ENCODE measurements at regions not wholly inside any gene's neighbourhood (a gene's known extent, or its start where the extent isn't known, plus 50 kb on each side); places are given as distances from the start of the nearest gene placed in this dataset.

DNA sequence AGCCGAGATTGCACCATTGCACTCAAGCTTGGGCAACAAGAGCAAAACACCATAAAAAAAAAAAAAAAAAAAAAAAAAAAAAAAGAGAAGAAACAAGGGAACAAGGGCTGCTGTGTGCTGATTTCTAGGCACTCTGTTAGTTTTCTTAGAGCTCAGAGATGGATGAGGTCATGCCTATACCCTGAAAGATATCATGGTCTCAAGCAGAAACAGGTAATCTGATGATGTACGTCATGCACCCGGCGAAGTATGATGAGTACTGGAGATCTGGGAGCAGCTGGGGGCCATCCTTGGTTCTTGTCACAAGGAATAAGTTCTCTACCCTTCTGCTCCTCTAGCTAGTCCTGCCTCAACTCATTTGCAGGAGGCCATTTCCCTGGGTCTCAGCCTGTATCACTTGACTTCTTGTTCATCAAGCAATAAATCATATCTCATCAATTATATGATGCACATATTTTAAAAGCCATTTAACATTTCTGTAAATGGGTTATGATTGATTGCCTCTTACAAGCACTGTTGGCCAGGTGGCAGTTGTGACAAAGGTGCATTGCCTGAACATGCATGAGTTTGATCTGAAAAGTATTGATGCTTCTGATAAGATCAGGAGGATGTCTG lies 517.2 kb downstream of the DHX35 start:
- no peak for TF ChIP-seq CTCF (conservative IDR thresholded peaks at IDR 0.05)
- no peak overlapping the region for H3K27ac ChIP-seq

DNA sequence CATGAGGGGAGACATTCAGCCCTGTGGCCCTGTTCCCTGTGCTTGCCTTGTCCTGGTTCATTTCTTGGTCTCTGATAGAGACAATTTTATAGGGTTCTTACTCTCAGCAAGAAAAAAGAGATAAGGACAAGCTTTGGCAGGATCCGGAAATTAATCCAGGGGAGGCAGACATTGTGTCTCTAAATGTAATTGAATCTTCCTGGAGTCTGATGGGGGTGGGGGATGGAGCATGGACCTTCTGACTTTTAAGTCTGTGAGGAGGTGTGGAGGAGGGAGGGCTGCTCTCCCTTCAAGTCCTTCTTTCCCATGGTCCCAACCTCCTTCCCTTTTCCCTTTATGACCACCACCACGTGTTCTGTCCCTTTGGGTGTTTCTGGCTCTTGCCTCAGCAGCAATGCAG lies 512.7 kb downstream of the DHX35 start:
- H3K27ac ChIP-seq: peak overlapping the region; percentile 0; the same call in 1 of the 2 replicates
- no peak for TF ChIP-seq CTCF (conservative IDR thresholded peaks at IDR 0.05)

DNA sequence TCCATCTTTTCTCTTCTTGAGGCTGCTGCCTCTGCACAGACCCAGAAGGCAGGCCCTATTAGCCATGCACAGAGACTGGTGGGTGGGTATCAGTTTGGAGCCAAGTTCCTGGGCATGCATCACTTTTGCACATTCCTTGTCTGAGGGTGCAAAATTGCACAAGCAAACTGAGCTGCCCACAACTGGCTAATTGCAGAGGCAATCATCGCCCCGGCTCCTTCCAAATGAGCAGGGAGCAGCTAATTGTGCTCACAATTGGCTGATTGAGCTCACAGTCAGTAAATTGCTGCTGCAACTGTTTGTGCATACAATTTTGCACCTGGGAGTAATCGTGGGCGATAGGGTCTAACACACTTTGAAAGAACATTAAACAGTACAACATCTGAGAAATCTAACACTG lies 511.4 kb downstream of the DHX35 start:
- no peak overlapping the region; the same call in 1 of the 2 replicates for H3K27ac ChIP-seq
- TF ChIP-seq CTCF (conservative IDR thresholded peaks at IDR 0.05): no peak

DNA sequence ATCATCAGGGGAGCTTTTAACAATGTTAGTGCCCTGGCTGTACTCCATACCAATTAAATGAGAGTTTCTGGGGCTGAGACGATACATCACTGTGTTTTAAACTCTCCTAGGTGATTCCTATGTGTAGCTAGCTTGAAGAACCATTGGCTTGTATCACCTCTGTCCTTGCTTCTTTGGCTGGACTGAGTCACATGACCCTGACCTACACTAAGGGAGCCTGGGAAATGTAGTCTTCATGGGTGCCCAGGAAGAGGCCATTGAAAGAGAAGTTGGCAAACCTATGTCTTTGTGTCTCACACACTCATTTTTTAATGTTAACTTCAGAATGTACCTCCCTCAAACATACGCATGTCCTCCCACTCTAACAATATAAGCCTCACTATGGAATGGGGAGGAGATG lies 506.6 kb downstream of the DHX35 start:
- no peak for TF ChIP-seq CTCF (conservative IDR thresholded peaks at IDR 0.05)
- H3K27ac ChIP-seq: no peak overlapping the region

DNA sequence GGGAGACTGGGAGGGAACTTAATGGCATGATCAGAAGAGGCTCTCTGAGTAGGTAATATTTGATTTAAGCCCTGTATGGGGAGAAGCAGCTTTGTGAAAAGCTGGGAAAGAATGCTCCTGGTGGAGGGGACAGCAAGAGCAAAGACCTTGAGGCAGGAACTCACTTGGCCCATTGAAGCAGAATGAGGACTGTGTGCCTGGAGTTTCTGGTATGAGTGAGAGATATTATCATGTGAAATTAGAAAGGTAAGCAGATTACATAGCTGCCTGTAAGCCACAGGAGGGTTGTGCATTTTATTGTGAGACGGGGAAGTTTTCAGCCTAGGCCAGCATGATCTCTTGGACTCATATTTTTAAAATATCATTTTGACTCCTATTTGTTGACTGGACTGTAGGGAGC lies 502.1 kb downstream of the DHX35 start:
- TF ChIP-seq CTCF (conservative IDR thresholded peaks at IDR 0.05): no peak
- peak overlapping the region; percentile 22; the same call in 1 of the 2 replicates for H3K27ac ChIP-seq

- H3K27ac ChIP-seq: no peak overlapping the region
- TF ChIP-seq CTCF (conservative IDR thresholded peaks at IDR 0.05): no peak
Observed at GRCh38 chr20:39462416-39462945, 500.3 kb downstream of the DHX35 start.

GRCh38 chr20:39458452-39458851 lies 496.3 kb downstream of the DHX35 start:
- no peak overlapping the region for H3K27ac ChIP-seq
- no peak for TF ChIP-seq CTCF (conservative IDR thresholded peaks at IDR 0.05)

Data from VCaP (cell line).